ENCODE measurements at regions not wholly inside any gene's neighbourhood (a gene's known extent, or its start where the extent isn't known, plus 50 kb on each side); places are given as distances from the start of the nearest gene placed in this dataset.
A peak's percentile ranks its signal among the peaks of the same experiment; 100 is the strongest.

- TF ChIP-seq, protein P1, sequence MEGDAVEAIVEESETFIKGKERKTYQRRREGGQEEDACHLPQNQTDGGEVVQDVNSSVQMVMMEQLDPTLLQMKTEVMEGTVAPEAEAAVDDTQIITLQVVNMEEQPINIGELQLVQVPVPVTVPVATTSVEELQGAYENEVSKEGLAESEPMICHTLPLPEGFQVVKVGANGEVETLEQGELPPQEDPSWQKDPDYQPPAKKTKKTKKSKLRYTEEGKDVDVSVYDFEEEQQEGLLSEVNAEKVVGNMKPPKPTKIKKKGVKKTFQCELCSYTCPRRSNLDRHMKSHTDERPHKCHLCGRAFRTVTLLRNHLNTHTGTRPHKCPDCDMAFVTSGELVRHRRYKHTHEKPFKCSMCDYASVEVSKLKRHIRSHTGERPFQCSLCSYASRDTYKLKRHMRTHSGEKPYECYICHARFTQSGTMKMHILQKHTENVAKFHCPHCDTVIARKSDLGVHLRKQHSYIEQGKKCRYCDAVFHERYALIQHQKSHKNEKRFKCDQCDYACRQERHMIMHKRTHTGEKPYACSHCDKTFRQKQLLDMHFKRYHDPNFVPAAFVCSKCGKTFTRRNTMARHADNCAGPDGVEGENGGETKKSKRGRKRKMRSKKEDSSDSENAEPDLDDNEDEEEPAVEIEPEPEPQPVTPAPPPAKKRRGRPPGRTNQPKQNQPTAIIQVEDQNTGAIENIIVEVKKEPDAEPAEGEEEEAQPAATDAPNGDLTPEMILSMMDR (conservative IDR thresholded peaks at IDR 0.05; ENCODE audit: low read length), result peak; percentile 43
- no peak for TF ChIP-seq EZH2phosphoT487 (IDR thresholded peaks at IDR 0.05; ENCODE audit: borderline replicate concordance)
These were observed 993.2 kb downstream of the OTOL1 start for GRCh38 chr3:162489853-162490252.

Measured in Loucy (cell line).